ENCODE measurements at regions not wholly inside any gene's neighbourhood (a gene's known extent, or its start where the extent isn't known, plus 50 kb on each side); places are given as distances from the start of the nearest gene placed in this dataset.

DNA sequence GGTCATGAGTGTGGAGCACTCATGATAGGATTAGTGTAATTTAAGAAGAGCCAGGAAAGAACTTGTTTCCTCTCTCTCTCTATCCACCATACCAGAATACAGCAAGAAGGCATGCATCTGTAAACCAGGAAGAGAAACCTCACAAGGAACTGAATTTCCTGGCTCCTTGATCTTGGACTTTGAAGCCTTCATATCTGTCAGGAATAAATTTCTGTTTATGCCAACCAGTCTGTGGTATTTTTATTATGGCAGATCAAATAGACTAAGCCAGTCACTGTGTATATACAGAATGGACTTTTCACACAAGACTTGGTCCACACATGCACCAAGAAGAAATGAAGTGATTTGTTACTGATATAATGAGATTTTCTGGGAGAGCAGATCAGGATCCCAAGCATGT, 930.1 kb upstream of the TMEFF2 start:
- TF ChIP-seq, protein P1, sequence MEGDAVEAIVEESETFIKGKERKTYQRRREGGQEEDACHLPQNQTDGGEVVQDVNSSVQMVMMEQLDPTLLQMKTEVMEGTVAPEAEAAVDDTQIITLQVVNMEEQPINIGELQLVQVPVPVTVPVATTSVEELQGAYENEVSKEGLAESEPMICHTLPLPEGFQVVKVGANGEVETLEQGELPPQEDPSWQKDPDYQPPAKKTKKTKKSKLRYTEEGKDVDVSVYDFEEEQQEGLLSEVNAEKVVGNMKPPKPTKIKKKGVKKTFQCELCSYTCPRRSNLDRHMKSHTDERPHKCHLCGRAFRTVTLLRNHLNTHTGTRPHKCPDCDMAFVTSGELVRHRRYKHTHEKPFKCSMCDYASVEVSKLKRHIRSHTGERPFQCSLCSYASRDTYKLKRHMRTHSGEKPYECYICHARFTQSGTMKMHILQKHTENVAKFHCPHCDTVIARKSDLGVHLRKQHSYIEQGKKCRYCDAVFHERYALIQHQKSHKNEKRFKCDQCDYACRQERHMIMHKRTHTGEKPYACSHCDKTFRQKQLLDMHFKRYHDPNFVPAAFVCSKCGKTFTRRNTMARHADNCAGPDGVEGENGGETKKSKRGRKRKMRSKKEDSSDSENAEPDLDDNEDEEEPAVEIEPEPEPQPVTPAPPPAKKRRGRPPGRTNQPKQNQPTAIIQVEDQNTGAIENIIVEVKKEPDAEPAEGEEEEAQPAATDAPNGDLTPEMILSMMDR (IDR thresholded peaks at IDR 0.05): no peak
- TF ChIP-seq ZFX (IDR thresholded peaks at IDR 0.05; ENCODE audit: borderline replicate concordance): no peak

Measured in 22Rv1 (cell line).